ENCODE measurements at regions not wholly inside any gene's neighbourhood (a gene's known extent, or its start where the extent isn't known, plus 50 kb on each side); places are given as distances from the start of the nearest gene placed in this dataset.

DNA sequence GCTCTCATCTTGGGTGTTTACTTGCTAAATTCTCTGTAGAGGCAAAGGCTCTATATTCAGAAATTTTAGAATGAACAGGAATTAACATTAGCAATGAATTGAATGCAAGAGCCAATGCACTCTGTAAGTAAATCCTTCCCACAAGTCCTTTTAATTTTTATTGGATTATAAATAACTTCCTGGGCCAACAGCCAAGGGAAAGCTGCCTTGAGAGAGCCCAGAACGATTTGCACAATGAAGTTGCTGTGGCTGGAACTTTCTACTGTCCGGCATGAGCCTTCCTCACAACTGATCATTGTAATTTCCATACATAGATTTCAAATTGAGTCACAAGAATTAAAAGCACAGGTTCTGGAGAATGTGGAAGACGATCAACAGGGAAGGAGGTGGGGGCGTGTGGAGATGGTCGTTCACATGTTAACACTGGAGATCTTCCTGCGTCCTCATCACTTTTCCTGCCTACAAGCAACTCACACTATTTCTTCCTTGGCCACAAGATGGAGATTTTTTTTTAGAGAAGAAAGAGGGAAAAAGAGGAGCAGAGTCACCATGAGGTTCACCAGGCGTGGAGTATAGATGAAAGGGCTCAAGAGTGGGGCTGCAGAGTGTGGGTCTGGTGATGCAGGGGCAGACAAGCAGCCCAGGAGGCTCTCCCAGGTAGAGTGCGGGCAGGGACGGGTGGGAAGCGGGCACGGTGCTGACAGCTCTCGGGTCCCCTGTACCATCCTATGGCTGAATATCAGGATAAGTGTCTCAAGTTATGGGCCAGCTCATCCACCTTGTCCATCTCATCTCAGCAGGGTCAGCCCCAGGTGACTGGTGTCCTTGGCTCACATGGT is 110.7 kb downstream of the SOX1 start:
- no peak overlapping the region for H3K27ac Mint-ChIP-seq
- ATAC-seq (no peak), DNase-seq (ENCODE audit: low spot score) (no peak)
- H3K4me1 ChIP-seq (ENCODE audit: insufficient read depth): no peaks in the 10 kb centered on the region
- H3K36me3 ChIP-seq (ENCODE audit: insufficient read depth): no peaks in the 10 kb centered on the region
- TF ChIP-seq NANOG (IDR thresholded peaks at IDR 0.05; ENCODE audit: borderline replicate concordance) (no peak), ETS1 (IDR thresholded peaks at IDR 0.05) (no peak), JUNB (IDR thresholded peaks at IDR 0.05; ENCODE audit: unreplicated experiment) (no peak), POLR2AphosphoS5 (IDR thresholded peaks at IDR 0.05; ENCODE audit: low read depth) (no peak), ZNF114 (CRISPR knock-in tag; IDR thresholded peaks at IDR 0.05) (no peak), EZH2 (IDR thresholded peaks at IDR 0.05; ENCODE audit: low read depth, unreplicated experiment) (no peak), EZH2phosphoT487 (IDR thresholded peaks at IDR 0.05; ENCODE audit: unreplicated experiment) (no peak), ZNF331 (CRISPR knock-in tag; IDR thresholded peaks at IDR 0.05; ENCODE audit: low read depth) (no peak), ZNF462 (CRISPR knock-in tag; IDR thresholded peaks at IDR 0.05) (no peak)
- TF ChIP-seq, protein P1, sequence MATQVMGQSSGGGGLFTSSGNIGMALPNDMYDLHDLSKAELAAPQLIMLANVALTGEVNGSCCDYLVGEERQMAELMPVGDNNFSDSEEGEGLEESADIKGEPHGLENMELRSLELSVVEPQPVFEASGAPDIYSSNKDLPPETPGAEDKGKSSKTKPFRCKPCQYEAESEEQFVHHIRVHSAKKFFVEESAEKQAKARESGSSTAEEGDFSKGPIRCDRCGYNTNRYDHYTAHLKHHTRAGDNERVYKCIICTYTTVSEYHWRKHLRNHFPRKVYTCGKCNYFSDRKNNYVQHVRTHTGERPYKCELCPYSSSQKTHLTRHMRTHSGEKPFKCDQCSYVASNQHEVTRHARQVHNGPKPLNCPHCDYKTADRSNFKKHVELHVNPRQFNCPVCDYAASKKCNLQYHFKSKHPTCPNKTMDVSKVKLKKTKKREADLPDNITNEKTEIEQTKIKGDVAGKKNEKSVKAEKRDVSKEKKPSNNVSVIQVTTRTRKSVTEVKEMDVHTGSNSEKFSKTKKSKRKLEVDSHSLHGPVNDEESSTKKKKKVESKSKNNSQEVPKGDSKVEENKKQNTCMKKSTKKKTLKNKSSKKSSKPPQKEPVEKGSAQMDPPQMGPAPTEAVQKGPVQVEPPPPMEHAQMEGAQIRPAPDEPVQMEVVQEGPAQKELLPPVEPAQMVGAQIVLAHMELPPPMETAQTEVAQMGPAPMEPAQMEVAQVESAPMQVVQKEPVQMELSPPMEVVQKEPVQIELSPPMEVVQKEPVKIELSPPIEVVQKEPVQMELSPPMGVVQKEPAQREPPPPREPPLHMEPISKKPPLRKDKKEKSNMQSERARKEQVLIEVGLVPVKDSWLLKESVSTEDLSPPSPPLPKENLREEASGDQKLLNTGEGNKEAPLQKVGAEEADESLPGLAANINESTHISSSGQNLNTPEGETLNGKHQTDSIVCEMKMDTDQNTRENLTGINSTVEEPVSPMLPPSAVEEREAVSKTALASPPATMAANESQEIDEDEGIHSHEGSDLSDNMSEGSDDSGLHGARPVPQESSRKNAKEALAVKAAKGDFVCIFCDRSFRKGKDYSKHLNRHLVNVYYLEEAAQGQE (IDR thresholded peaks at IDR 0.05; ENCODE audit: unreplicated experiment): no peak
- TF ChIP-seq, protein P2, sequence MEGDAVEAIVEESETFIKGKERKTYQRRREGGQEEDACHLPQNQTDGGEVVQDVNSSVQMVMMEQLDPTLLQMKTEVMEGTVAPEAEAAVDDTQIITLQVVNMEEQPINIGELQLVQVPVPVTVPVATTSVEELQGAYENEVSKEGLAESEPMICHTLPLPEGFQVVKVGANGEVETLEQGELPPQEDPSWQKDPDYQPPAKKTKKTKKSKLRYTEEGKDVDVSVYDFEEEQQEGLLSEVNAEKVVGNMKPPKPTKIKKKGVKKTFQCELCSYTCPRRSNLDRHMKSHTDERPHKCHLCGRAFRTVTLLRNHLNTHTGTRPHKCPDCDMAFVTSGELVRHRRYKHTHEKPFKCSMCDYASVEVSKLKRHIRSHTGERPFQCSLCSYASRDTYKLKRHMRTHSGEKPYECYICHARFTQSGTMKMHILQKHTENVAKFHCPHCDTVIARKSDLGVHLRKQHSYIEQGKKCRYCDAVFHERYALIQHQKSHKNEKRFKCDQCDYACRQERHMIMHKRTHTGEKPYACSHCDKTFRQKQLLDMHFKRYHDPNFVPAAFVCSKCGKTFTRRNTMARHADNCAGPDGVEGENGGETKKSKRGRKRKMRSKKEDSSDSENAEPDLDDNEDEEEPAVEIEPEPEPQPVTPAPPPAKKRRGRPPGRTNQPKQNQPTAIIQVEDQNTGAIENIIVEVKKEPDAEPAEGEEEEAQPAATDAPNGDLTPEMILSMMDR (conservative IDR thresholded peaks at IDR 0.05; ENCODE audit: low read depth in 2 of 2): no peak
- peaks cover 12% of the 10 kb centered on the region for H3K27me3 Mint-ChIP-seq (ENCODE audit: insufficient read depth, low read depth, poor library complexity)
- no peak overlapping the region for H2AFZ ChIP-seq
- no peaks in the 10 kb centered on the region for H3K9me2 ChIP-seq (ENCODE audit: insufficient read depth)
- H3K4me2 ChIP-seq: no peak overlapping the region
- H3K4me3 Mint-ChIP-seq: no peak overlapping the region
- H3K79me2 ChIP-seq (replicated peaks; ENCODE audit: insufficient read depth): no peaks in the 10 kb centered on the region
- no peaks in the 10 kb centered on the region for H3K36me3 Mint-ChIP-seq (ENCODE audit: low read depth)
- H3K27me3 ChIP-seq (ENCODE audit: insufficient read depth): no peaks in the 10 kb centered on the region
- no peaks in the 10 kb centered on the region for H3F3A ChIP-seq (replicated peaks; ENCODE audit: low read depth)
- peaks cover 10% of the 10 kb centered on the region for H3K4me1 Mint-ChIP-seq
- peaks cover 10% of the 10 kb centered on the region for H3K9me3 Mint-ChIP-seq
- no peaks in the 10 kb centered on the region for H4K20me1 ChIP-seq (replicated peaks; ENCODE audit: insufficient read depth)
- H3K27ac ChIP-seq (ENCODE audit: low read depth): no peak overlapping the region
- H3K4me3 ChIP-seq: no peak overlapping the region

All from GM23338 (cell line).